Medulla oblongata (tissue), 1 donor: ENCODE measurements at regions not wholly inside any gene's neighbourhood (a gene's known extent, or its start where the extent isn't known, plus 50 kb on each side); places are given as distances from the start of the nearest gene placed in this dataset.
"Not testable (repeated sequence)": the region's sequence is repeated elsewhere in the genome, so short reads cannot be mapped to it uniquely, and the experiment has no call there.

Experiments used
- DNase-seq: peaks from one replicate; pipeline ENCODE4 v3.0.0-alpha.2; 2015; ENCODE audit errors: extremely low spot score

DNA sequence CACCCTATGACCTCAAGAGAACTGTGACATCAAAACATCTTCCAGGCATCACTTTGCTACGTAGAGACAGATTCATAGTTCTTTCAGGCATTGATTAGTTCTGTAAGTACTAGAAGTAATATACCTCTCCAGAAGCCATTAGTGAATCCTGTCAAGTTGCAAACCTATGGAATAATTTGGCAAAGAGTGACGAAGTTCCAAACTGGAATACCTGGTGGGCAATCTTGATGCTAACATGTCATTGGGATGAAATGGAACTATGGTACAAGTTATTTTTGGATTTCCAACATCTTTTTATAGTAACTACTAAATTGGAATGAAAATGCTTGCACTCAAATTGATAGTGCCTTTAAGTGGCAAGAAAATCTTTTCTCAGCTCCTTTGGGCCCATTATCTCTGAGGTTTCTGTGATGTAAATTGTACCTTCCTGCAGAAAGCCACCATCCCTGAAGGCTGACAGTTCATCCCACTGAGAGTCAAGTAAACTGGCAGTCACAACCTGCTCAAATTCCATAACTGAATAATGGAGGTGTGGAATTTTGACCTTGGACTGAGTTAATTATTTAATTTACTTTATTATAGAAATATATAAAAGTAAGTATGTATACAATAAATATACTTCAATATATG, 435.5 kb downstream of the DTWD2 start:
- no peak for DNase-seq

DNA sequence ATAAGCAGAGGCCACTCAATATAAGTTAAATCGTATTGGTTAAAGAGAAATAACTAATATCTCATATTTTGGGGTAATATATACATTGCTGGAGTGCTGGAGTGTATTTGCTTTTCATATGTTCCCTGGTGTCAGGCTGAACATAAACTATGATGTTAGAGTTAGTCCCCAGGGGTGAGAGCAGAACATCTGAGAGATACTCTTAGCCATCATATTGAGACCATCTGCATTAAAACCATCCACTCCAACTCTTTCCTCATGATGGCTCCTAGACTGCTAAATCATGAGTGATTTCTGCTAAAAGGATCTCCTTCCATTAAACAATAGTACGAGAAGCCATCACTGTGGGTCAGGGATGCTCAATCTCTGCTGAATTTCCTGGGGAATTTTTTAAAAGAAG, 436.2 kb downstream of the DTWD2 start:
- no peak for DNase-seq

DNA sequence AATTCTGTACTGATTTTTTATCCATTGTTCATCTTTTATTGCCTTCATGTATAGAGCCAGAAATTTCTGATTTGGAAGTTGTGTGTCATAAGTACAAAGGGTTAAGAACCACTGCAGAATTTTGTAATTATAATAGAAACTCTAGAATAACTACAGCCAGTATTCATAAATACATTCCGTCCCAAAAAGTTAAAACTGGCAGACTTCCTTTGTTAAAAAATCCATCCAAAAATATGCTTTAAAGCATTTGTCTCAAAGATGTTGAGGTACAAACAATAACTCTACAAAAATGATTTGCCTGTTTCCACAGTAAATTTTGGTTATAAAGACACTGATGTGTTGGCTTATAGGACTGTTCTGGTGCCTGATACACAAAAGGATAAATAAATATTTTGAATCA, 436.6 kb downstream of the DTWD2 start:
- DNase-seq = no peak

DNA sequence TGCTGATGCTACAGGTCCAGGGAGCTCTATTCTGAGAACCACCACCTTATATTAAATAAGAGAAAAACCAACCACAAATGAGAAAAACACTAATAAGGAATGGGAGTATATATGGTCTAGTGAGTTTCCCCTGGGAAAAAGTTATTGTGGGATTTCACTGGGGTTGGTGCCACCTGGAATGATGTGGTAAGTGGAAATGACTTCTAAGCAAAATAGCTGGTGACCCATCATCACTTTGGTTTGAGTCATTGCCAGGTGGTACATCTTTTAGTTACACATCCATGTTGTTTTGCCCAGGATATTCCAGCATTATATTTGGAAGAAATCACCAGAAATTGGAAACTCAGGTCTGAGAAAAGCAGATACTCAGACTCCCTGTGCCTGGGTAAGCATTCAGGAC, 437.3 kb downstream of the DTWD2 start:
- no peak for DNase-seq

DNA sequence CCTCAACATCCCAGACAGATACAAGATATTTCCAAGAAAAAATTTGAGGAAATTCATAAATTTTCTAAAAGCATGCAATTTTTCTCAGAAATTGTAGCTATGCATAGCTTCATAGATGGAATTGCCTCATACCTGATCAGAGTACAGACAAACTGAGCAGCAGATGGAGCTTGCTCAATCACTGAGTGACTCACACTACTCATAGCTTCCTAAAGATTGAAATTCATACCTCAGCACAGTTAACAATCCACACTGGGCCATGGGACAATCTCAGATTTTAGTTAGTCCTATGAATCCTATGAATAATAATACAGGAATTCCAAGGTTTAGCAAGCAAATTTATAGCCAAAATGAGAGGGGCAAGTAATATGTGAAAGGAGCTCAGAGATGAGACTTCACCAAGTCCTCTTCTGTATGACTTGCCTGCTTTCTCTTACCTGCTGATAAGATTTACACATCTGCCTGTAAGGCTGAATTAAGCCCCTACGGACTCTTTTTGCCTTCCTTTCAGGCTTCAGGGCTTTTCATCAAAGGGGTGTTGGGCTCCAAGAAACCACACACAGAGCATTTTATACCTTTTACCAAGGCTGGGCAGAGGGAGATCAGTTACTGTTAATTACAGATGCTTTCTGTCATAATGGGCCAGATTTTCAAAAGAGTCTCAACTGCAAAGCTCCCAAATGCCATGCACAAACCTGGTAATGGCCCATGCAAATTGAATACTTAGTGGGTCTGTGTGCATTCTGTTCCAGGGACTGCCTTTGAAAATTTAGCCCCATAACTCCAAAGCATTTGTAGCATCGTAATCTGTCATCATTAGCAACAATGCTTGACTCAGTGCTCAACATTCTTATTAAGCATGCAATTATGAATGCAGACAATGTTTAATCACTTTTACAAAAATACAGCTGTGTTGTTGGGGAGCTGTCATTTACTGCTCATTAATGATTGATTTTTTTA, 439.3 kb downstream of the DTWD2 start:
- DNase-seq = no peak

DNA sequence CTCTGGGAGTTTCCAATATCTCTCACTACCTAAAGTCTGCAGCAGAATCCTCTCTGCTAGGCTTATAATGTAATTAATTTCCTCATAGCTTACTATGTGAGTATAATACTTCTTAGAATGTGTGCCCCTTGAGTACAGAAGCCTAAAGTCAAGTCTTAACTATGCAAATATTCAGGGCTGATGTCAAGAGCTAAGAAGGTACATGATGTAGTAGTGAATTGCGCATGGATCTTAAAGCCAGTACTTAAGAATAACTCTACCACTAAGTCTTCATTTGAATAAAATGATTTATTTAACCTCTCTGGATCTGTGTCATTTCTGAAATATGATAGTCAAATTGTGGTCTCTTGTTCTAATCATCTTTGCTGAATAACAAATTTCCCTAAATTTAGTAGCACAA, 442.9 kb downstream of the DTWD2 start:
- no peak for DNase-seq

DNA sequence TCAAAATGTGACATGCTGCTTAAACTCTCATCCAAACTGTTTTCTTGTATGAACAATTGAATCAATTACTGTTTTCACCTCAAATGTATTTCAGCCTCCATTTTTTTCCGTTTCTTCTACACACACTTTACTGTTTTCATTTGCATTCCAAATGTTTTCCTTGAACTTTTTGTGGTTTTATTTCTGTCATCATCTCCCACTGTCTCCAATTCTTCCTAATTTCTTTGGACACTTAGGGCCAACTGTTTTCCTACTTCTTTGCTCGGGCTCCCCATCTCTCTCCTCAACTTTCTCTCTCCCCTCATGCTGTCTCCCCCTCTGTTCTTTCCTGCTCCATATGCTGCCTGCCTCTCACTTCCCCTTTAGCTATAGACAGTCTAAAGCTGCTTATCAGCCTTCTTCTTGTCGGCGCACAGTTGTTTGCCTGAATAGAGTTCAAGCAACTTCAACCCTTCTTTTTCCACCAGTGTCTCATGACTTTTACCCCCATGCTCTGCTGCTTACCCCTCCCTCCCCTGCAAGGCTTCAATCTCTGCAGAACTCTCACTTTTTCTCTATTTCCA, 443.4 kb downstream of the DTWD2 start:
- DNase-seq = no peak

DNA sequence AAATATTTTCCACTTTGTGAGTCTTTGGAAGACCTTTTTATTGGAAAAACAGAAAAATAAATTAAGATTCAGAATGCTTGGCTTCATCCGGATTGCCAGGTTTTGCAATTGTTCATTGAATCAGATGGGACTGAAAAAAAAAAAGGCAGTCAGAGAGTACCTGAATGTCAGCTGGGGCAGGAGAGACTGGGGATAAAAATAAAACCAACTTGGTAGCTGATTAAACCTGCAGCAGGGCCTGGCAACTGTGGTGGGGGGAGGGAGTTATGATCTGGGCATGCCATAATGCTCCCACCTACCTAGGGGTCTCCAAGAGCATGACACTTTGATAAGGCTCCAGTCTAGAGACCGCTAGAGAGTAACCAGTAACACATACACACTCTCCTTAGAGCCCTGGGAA, 454.4 kb downstream of the DTWD2 start:
- no peak for DNase-seq

DNA sequence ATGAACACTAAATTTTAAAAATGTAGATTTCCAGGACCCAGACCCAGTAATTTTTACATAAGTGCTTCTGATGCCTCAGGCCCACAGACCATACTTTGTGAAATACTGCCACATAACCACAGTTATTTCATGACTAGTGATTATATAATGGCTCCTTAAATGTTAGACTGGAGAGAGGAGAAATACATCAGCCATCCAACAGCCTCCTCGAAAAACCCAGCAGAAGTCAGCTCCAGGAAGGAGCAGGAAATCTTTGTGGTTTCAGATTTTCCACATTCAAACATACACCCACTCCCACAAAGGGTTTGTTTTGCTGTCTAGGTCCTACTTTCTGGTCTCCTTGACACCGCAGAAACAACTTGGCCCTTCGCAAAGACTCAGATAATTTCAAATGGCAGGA, 455.2 kb downstream of the DTWD2 start:
- DNase-seq = no peak

DNA sequence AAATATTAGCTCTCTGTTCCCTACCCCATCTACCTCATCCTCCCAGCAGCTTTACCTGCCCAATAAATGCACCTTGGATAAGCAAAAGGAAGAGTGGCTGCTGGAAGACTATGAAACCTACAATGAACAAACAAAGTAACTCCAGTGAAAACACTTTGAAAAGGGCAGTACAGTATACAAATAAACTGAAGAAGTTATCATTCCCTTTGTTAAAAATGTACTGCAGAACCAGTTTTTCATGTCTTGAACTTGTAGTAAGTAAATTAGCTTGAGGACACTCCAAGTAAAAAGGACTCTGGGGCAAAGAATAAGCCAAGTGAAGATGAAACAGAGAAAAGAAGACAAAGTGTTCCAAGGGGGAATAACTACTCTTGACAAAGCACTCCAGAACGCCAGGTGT, 457.1 kb downstream of the DTWD2 start:
- DNase-seq = no peak

DNA sequence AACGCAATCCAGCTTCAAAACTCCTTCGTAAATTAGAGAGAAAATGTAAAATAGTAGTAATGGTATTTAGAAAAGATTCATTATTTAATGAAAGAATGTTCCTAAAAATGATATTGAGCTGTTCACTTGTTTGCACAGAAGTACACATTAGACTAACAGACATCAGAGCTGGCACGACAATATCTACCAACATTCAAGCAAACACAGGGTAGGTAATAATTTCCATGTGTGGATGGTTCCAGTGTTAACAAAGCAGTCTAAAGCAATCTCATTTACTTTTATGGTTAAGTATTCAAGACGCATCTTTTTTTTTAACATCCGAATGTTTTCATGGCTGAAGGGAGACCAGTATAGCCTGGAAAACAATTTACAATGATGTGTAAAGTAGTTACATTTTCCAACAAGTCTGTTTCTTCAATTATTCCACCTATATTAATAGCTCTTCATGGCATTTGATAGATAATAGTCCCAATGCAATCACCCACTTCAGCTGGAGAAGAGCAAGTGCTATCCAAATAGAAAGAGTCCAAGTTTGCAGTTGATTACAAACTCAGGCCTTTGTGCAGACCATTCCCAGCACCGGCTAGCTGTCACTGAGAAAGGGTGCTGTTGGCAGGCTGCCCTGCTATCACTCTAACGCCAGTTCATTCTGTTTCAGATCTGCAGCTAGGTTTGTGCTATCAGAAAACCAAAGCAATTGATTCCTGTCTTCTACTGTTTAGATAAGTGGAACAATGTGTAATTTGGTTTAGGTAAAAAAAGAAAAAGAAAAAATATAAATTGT, 458.8 kb downstream of the DTWD2 start:
- DNase-seq = no peak

DNA sequence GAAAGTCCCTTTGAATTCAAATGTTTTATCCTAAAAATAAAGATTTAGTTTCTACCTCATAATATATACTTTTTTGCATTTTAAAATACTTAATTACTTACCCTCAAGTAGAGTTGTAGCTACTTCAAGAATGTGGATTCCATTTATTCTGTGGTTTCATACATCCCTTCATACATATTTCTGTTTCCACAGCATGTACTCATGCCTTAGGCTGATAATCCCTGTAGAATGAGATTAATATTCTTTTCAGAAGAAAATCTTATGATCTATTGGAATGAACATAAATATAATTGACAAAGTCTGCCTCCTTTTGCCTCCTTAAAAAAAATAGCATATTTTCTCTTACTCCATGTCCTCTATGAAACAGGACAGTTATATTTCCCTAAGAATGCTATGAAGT, 465.7 kb downstream of the DTWD2 start:
- no peak for DNase-seq

DNA sequence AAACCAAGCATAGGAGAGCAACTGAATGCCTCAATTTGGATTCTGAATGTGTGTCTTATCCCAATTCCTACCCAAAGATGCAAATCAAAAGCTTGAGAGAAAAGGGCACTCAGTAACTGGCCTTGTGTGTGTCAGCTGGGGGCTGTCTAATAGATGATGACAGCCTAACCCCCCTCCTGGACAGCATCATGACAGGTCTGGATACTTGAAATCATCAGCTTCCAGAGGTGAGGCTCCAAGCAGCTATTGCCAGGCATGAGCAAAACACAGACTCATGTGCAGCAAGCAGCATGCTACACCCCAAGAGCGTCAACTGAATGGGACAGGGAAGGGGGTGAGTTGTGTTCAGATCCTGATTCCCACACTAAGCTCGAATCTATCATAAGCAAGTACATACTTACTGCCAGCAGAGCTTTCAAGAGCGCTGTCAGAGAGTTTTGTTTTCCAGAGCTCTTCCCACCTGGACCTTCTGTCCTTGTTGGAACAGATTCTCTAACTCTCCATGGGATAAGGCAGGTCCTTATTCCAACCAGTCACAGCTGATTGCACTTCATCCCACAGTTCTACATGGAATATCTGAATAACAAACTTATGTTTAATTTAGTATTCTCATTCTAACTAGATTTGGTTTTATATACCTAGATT, 467.5 kb downstream of the DTWD2 start:
- no peak for DNase-seq

DNA sequence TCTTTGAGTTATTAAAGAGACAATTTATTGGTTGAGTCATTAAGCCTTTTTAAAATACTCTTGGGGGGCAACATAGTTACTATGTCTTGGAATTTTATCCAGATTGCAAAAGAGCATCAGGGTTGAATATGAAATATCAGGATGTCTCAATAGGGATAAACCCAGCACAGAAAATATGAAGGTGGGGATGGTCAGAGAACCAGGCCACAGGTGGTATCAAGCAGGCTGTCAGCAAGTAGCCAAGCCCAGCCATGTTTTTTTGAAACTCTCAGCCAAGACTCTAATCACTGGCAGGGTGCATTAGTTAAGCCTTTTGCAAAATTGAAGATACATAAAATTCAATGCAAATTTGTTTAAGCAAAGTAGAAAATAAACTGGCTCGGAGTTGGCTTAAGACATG, 468.9 kb downstream of the DTWD2 start:
- no peak for DNase-seq

DNA sequence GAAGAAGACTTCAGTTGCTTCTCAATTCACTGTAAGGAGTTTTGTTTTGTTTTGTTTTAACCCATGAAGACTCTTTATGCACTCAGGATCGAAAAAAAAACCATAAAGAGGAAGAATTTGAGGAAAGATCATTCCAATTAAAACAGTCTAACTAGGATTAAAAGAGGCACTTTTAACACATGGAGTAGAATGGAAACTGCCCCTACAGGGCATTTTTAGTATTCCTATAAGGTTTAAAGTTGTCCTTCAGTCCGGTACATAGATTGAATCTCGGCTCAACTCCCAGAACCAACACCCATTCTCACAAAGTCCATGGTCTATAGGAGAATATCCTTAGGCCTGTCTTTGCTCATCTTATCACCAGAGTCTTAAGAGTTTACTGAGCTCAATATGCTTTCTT, 469.6 kb downstream of the DTWD2 start:
- no peak for DNase-seq

DNA sequence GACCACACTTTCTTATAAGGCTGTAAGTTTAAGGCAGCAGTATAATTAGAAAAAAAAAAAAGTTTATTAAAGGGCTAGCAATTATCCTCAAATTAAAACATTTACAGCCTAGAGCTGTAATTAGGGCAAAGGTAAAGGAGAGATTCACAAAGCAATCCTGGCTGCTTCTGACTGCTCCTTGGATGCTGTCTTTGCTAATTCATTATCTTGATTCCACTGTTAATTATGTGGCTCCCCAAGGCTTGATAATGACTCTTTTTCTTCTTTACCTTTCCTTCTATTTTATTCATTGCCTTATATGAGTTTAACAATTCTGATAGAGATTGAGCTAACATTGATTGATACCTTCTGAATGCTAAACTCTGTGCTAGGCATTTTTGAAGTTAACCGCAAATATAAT, 476.5 kb downstream of the DTWD2 start:
- no peak for DNase-seq

DNA sequence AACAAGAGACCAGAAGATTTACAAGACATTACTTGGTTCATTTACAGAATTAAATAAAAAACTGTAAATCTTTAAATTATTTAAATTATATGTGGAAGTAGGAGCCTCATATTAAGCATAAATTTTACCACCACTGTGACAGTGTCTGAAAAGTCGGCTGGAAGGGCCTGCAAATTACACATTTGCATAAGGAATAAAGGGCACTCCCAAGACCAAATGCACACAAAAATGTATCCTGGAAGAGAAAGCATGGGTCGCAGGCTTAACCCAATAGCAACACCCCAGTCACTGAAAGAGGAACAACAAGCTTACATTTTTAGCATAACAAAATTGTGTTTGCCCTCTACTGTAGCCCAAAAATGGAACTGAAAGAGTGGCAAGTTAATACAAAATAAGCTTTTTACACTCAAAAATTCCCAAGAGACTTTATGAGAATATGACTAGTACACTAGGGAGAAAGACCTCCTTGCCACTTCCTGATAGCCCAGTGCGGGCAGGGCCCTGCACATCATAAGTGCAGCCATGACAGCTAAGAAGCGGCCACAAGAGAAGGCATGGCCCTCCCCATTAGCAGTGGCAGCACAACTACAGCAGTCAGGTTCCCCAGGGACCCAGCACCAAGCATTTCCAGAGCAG, 482.0 kb downstream of the DTWD2 start:
- DNase-seq = no peak

DNA sequence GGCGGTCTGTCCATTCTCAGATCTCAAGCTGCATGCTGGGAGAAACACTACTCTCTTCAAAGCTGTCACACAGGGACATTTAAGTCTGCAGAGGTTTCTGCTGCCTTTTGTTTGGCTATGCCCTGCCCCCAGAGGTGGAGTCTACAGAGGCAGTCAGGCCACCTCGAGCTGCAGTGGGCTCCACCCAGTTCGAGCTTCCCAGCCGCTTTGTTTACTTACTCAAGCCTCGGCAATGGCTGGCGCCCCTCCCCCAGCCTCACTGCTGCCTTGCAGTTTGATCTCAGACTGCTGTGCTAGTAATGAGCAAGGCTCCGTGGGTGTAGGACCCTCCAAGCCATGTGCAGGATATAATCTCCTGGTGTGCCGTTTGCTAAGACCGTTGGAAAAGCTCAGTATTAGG, 486.1 kb downstream of the DTWD2 start:
- not testable (repeated sequence) for DNase-seq

DNA sequence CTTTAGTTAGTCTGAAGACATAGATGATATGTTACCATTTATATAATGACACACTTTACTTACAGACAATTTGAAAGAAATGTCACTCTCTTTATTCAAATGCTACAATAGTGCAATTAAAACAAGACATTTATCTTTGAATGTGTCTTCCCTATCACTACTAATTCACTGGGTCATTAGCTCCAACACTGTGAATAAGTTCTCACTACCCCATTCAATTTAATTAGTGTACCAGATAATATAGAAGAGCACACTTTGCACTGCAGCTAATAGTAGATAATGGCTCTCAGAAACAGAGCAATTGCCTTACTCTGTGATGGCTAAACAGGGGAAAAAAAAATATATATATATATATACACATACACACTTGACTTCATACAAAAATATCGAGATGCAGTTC, 497.0 kb downstream of the DTWD2 start:
- no peak for DNase-seq

DNA sequence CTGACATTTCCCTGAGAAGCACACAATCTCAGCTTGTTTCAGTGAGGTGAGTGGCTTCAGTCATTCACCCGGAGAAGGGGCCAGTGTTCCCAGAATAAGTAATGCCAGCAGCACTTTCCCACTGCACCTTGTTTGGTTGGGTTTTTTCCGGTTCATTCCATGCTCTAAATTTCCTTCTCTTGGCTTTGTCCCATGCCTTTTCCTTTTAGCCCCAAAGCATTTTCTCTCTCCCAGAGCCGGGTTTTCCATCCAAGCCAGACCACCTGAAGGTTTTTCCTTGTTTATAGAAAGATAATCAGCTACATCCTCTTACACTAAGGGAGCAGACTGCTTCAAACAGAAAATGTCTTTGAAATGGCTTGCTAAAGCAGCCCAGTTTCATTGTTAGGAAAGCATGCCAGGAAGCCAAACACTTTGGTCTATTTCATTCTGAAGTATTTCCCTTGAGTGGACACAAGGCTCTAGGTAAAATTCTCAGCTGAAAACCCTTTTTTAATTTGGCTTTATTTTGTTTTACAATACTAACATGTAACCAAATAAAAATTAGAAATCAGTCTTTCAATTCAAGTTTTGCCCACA, 501.6 kb downstream of the DTWD2 start:
- peak; percentile 7 for DNase-seq

DNA sequence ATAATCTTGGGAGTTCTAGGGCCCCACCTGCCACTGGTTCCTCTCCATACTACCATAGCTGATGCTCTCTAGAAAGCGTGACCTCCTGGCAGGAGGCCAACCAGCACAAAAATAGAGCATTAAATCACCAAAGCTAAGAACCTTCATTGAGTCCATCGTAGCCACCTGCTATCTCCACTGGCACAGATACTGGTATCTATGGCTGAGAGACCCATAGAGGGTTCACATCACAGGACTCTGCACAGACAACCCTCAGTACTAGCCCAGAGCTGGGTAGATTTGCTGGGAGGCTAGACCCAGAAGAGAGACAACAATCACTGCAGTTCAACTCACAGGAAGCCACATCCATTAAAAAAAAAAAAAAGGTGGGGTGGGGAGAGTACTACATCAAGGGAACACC, 509.1 kb downstream of the DTWD2 start:
- DNase-seq = no peak
